K562 (cell line): ENCODE measurements at regions not wholly inside any gene's neighbourhood (a gene's known extent, or its start where the extent isn't known, plus 50 kb on each side); places are given as distances from the start of the nearest gene placed in this dataset.

ENCODE experiments used
- ATAC-seq: fragments of 200-7000 bp; cut with Tn5 transposase; 3 replicates; pipeline ENCODE4 v1.9.1; 2020; ENCODE audit warnings: moderate library complexity
- BruUV-seq: library from RNA; stranded (reverse); fragments of 400-500 nt; replicated peaks from 2 replicates; lab custom pipeline; 2021; lab: Mats Ljungman, UMichigan
- CTCF ChIA-PET: fragments of 300-600 bp; formaldehyde crosslinking; extraction: SDS; loops from one replicate; lab custom pipeline; 2021; ENCODE audit warnings: low intra/inter-chr PET ratio; lab: Yijun Ruan, JAX
- POLR2A ChIA-PET: fragments of 300-600, 350-650 bp; sonication (Branson Sonifier 250); formaldehyde crosslinking; extraction: SDS; loops from one replicate; lab custom pipeline; 2021; ENCODE audit warnings: antibody characterized with exemption, inconsistent platforms; lab: Yijun Ruan, JAX
- DNase-seq, 4 experiments: peaks; one replicate each; pipeline versions ENCODE4 v3.0.0 to v3.0.0-alpha.2; 2011 to 2018; ENCODE audit warnings: low spot score in 3 of 4, mixed read lengths in 3 of 4; ENCODE audit errors: extremely low read depth in 1 of 4
- FAIRE-seq: peaks from 2 replicates; lab custom pipeline; 2011; peaks lifted over from hg19 to GRCh38; lab: Jason Lieb, UNC
- H2AFZ ChIP-seq: 2 replicates; pipeline ENCODE4 v1.6.0; 2011; ENCODE audit warnings: low read depth, low read length, control low read depth, inconsistent platforms
- H3K27ac ChIP-seq: fragments of 200-600 bp; 3 replicates; pipeline ENCODE4 v1.8.0; 2011; ENCODE audit warnings: low read depth, mild to moderate bottlenecking, control low read depth, inconsistent platforms, low read length, moderate library complexity, mixed read lengths; ENCODE audit errors: extremely low read depth
- H3K27me3 ChIP-seq, 2 experiments: fragments of 300-600 bp in 1 of 2; 2 replicates in 1 of 2; 3 replicates in 1 of 2; pipeline versions ENCODE4 v1.6.0 to v1.8.0; 2011; ENCODE audit warnings: inconsistent platforms in 2 of 2, low read length in 2 of 2, mild to moderate bottlenecking in 1 of 2, mixed read lengths in 1 of 2, moderate library complexity in 1 of 2; ENCODE audit not compliant: control insufficient read depth in 2 of 2, insufficient read depth in 2 of 2
- H3K36me3 ChIP-seq: fragments of 300-600 bp; 3 replicates; pipeline ENCODE4 v1.8.0; 2011; ENCODE audit warnings: mild to moderate bottlenecking, low read length, inconsistent platforms; ENCODE audit not compliant: control insufficient read depth, insufficient read depth
- H3K4me1 ChIP-seq, 2 experiments: fragments of 200-600 bp in 1 of 2; replicated peaks in 1 of 2; 2 replicates in 1 of 2; 3 replicates in 1 of 2; pipeline versions ENCODE4 v1.5.1 to v1.8.0; 2011; ENCODE audit warnings: inconsistent platforms in 2 of 2, low read length in 2 of 2, mild to moderate bottlenecking in 1 of 2, mixed read lengths in 1 of 2, moderate library complexity in 1 of 2; ENCODE audit not compliant: control insufficient read depth in 2 of 2, insufficient read depth in 2 of 2
- H3K4me2 ChIP-seq: 2 replicates; pipeline ENCODE4 v1.6.1; 2011; ENCODE audit warnings: low read length, control low read depth, inconsistent platforms, mixed read lengths; ENCODE audit not compliant: insufficient read depth
- H3K4me3 ChIP-seq: fragments of 200-600 bp; sonication (generic), shearing (Covaris generic); 2 replicates; pipeline ENCODE4 v1.5.1; 2016; ENCODE audit warnings: control low read depth, inconsistent platforms
- H3K79me2 ChIP-seq: fragments of 200-600 bp; 3 replicates; pipeline ENCODE4 v1.8.0; 2011; ENCODE audit warnings: low read length, inconsistent platforms; ENCODE audit not compliant: control insufficient read depth, insufficient read depth
- H3K9ac ChIP-seq, 2 experiments: 2 replicates each; pipeline versions ENCODE4 v1.6.0 to v1.6.1; 2011; ENCODE audit warnings: low read depth in 2 of 2, low read length in 2 of 2, control low read depth in 1 of 2, inconsistent platforms in 1 of 2, mild to moderate bottlenecking in 1 of 2, mixed read lengths in 1 of 2; ENCODE audit not compliant: insufficient read depth in 1 of 2
- H3K9me1 ChIP-seq: one replicate; pipeline ENCODE4 v1.6.0; 2011; ENCODE audit warnings: inconsistent platforms, mild to moderate bottlenecking, low read length, moderate library complexity; ENCODE audit not compliant: control insufficient read depth, insufficient read depth
- H3K9me3 ChIP-seq: replicated peaks from 2 replicates; pipeline ENCODE4 v1.5.1; 2011; ENCODE audit warnings: low read depth, low read length, inconsistent platforms; ENCODE audit not compliant: control insufficient read depth, insufficient read depth
- H4K20me1 ChIP-seq: replicated peaks from 2 replicates; pipeline ENCODE4 v1.6.1; 2011; ENCODE audit warnings: low read length, inconsistent platforms, mixed read lengths; ENCODE audit not compliant: control insufficient read depth, insufficient read depth
- CREBBP ChIP-seq: IDR thresholded peaks from one replicate; pipeline ENCODE4 v1.6.1; 2012; ENCODE audit warnings: low read depth, mild to moderate bottlenecking, control low read depth, inconsistent platforms, low read length
- CTBP1 ChIP-seq: fragments of 450-650 bp; IDR thresholded peaks from 2 replicates; pipeline ENCODE4 v1.6.1; 2016; ENCODE audit warnings: borderline replicate concordance
- MECOM ChIP-seq: fragments of 250-450 bp; sonication (Bioruptor Pico); IDR thresholded peaks from 2 replicates; pipeline ENCODE4 v1.8.0; 2022; ENCODE audit warnings: inconsistent platforms
- POLR2B ChIP-seq: fragments of 450-650 bp; IDR thresholded peaks from 2 replicates; pipeline ENCODE4 v1.6.1; 2018; ENCODE audit warnings: low read depth; ENCODE audit not compliant: partially characterized antibody
- RBM22 ChIP-seq: fragments of 200-400 bp; formaldehyde crosslinking; IDR thresholded peaks from 2 replicates; pipeline ENCODE4 v1.6.1; 2018; ENCODE audit warnings: low read length, low read depth; ENCODE audit not compliant: poor library complexity, severe bottlenecking
- SMAD4 ChIP-seq: fragments of 250-450 bp; sonication (Bioruptor Pico); conservative IDR thresholded peaks from 2 replicates; pipeline ENCODE4 v1.8.0; 2021; ENCODE audit warnings: inconsistent platforms, mild to moderate bottlenecking, moderate library complexity
- SP1 ChIP-seq: sonication (generic); formaldehyde crosslinking; IDR thresholded peaks from 2 replicates; pipeline ENCODE4 v1.8.1; 2022; ENCODE audit warnings: mild to moderate bottlenecking, missing genetic modification reagents
- TAF9B ChIP-seq: fragments of 450-650 bp; IDR thresholded peaks from 2 replicates; pipeline ENCODE4 v1.6.1; 2018; ENCODE audit warnings: mild to moderate bottlenecking; ENCODE audit not compliant: partially characterized antibody
- TARDBP ChIP-seq: fragments of 450-650 bp; IDR thresholded peaks from 2 replicates; pipeline ENCODE4 v1.6.1; 2016
- TCF3 ChIP-seq: sonication (generic); formaldehyde crosslinking; IDR thresholded peaks from 2 replicates; pipeline ENCODE4 v1.4.0; 2020; ENCODE audit warnings: mild to moderate bottlenecking, missing genetic modification reagents
- ZNF384 ChIP-seq: IDR thresholded peaks from 2 replicates; pipeline ENCODE4 v1.6.1; 2012; ENCODE audit warnings: low read depth, low read length, improper control_type of control experiment
- ZNF507 ChIP-seq: conservative IDR thresholded peaks from 2 replicates; pipeline ENCODE4 v1.6.1; 2017; ENCODE audit warnings: missing genetic modification characterization, missing compliant biosample characterization
- WGBS: fragments of 100-300 bp; shearing (Covaris generic); methylation state at CpG from one replicate; pipeline ENCODE4 v1.1.6; 2016; ENCODE audit warnings: low coverage, mixed read lengths; ENCODE audit not compliant: insufficient coverage; ENCODE audit errors: missing lambda C conversion rate; 5-methylcytosine and 5-hydroxymethylcytosine counted together
- in situ Hi-C: fragments of 300-500 bp; cut with MboI; formaldehyde crosslinking; loops from 4 replicates; pipeline ENCODE4 v1.15.0; 2018; ENCODE audit warnings: inconsistent platforms, mixed read lengths
- intact Hi-C: fragments of 100-400 bp; cut with micrococcal nuclease; formaldehyde crosslinking; loops from 2 replicates; pipeline ENCODE4 v1.14.2; 2022
- TF ChIP-seq, protein P1 (sequence below): fragments of 450-650 bp; formaldehyde crosslinking; IDR thresholded peaks from 2 replicates; pipeline ENCODE4 v1.4.0; 2022; ENCODE audit warnings: mild to moderate bottlenecking, moderate library complexity
- TF ChIP-seq, protein P2 (sequence below): fragments of 200-400 bp; formaldehyde crosslinking; IDR thresholded peaks from 2 replicates; pipeline ENCODE4 v1.6.1; 2017; ENCODE audit warnings: mild to moderate bottlenecking, low read depth, low read length, moderate library complexity
- TF ChIP-seq, protein P3 (sequence below): fragments of 450-650 bp; formaldehyde crosslinking; IDR thresholded peaks from 2 replicates; pipeline ENCODE4 v1.4.0; 2022; ENCODE audit warnings: missing genetic modification characterization

DNA sequence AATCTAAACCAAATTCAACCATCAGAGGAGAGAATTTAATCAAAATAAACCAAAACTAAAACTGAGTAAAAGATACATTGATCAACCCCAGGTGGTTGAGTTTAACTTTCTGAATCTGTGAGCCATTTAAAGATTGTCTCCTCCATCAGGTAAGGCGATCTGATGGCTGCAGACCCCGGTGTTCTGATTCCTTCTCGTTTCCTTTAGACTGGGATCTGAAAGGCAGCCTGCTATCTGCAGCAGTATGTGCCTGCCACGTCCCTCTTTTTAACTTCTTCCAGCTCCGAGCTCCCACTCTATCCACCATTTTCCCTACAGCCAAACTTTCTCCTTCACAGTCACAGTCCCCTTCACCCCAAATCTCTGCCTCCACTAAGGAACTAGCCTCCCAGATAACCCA is 66.1 kb upstream of the ARHGAP32 start:
- in situ Hi-C loops, result no loop called here
- no peak for ATAC-seq
- H3K36me3 ChIP-seq, result no peaks in the 10 kb centered on the region
- H3K4me2 ChIP-seq, result no peak overlapping the region
- H3K4me1 ChIP-seq, result no peaks in the 10 kb centered on the region
- no peaks in the 10 kb centered on the region for H3K9me3 ChIP-seq
- no peak overlapping the region for H3K9ac ChIP-seq
- H2AFZ ChIP-seq, result no peak overlapping the region
- TF ChIP-seq, protein P1, sequence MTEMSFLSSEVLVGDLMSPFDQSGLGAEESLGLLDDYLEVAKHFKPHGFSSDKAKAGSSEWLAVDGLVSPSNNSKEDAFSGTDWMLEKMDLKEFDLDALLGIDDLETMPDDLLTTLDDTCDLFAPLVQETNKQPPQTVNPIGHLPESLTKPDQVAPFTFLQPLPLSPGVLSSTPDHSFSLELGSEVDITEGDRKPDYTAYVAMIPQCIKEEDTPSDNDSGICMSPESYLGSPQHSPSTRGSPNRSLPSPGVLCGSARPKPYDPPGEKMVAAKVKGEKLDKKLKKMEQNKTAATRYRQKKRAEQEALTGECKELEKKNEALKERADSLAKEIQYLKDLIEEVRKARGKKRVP, result no peak
- BruUV-seq, result no TSS peak
- H3K27ac ChIP-seq, result no peak overlapping the region
- FAIRE-seq, result no peak
- CTCF ChIA-PET, result no interaction called here
- no peaks in the 10 kb centered on the region for H3K9me1 ChIP-seq
- 0% methylated on average over 5 of the region's 5 CpGs for WGBS
- H3K4me3 ChIP-seq, result no peak overlapping the region
- no peak for DNase-seq
- no peaks in the 10 kb centered on the region for H4K20me1 ChIP-seq
- POLR2A ChIA-PET, result no interaction called here
- intact Hi-C loops, result no loop called here
- no peaks in the 10 kb centered on the region for H3K27me3 ChIP-seq
- H3K79me2 ChIP-seq, result no peaks in the 10 kb centered on the region

DNA sequence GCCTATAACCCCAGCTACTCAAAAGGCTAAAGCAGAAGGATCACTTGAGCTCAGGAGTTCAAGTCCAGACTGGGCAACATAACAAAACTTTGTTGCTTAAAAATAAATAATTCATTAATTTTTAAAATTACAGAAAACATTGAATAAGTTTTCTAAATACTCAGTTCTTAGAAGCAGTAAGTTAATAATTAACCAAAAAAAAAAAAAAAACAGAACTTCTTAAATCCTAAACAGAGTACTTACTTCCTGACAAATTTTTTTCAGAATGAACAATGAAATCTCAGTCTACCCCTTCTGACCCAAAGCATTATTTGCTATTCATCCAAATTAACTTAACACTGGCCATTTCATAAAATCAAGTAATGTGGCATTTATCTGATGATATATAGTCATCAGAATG is 65.4 kb upstream of the ARHGAP32 start:
- no peaks in the 10 kb centered on the region for H3K36me3 ChIP-seq
- no peaks in the 10 kb centered on the region for H3K27me3 ChIP-seq
- FAIRE-seq (no peak), DNase-seq (no peak), ATAC-seq (no peak)
- H3K4me2 ChIP-seq, result no peak overlapping the region
- no peak overlapping the region for H3K27ac ChIP-seq
- H3K9me3 ChIP-seq, result no peaks in the 10 kb centered on the region
- ChIA-PET CTCF (no interaction called here), POLR2A (no interaction called here)
- H3K9ac ChIP-seq, result no peak overlapping the region
- BruUV-seq, result no TSS peak
- intact Hi-C loops, result no loop called here
- H3K4me1 ChIP-seq, result no peaks in the 10 kb centered on the region
- no peak overlapping the region for H2AFZ ChIP-seq
- H3K79me2 ChIP-seq, result no peaks in the 10 kb centered on the region
- no peaks in the 10 kb centered on the region for H3K9me1 ChIP-seq
- H3K4me3 ChIP-seq, result no peak overlapping the region
- in situ Hi-C loops, result no loop called here
- H4K20me1 ChIP-seq, result no peaks in the 10 kb centered on the region
- no peak for TF ChIP-seq TAF9B
- no peak for TF ChIP-seq ZNF384
- TF ChIP-seq CTBP1, result no peak
- TF ChIP-seq MECOM (CRISPR knock-in tag), result no peak
- TF ChIP-seq TCF3 (CRISPR knock-in tag), result no peak
- TF ChIP-seq, protein P2, sequence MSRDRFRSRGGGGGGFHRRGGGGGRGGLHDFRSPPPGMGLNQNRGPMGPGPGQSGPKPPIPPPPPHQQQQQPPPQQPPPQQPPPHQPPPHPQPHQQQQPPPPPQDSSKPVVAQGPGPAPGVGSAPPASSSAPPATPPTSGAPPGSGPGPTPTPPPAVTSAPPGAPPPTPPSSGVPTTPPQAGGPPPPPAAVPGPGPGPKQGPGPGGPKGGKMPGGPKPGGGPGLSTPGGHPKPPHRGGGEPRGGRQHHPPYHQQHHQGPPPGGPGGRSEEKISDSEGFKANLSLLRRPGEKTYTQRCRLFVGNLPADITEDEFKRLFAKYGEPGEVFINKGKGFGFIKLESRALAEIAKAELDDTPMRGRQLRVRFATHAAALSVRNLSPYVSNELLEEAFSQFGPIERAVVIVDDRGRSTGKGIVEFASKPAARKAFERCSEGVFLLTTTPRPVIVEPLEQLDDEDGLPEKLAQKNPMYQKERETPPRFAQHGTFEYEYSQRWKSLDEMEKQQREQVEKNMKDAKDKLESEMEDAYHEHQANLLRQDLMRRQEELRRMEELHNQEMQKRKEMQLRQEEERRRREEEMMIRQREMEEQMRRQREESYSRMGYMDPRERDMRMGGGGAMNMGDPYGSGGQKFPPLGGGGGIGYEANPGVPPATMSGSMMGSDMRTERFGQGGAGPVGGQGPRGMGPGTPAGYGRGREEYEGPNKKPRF, result no peak
- no peak for TF ChIP-seq TARDBP
- TF ChIP-seq, protein P3, sequence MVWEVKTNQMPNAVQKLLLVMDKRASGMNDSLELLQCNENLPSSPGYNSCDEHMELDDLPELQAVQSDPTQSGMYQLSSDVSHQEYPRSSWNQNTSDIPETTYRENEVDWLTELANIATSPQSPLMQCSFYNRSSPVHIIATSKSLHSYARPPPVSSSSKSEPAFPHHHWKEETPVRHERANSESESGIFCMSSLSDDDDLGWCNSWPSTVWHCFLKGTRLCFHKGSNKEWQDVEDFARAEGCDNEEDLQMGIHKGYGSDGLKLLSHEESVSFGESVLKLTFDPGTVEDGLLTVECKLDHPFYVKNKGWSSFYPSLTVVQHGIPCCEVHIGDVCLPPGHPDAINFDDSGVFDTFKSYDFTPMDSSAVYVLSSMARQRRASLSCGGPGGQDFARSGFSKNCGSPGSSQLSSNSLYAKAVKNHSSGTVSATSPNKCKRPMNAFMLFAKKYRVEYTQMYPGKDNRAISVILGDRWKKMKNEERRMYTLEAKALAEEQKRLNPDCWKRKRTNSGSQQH (CRISPR knock-in tag), result no peak
- no peak for TF ChIP-seq RBM22
- no peak for TF ChIP-seq SP1 (CRISPR knock-in tag)
- no peak for TF ChIP-seq SMAD4 (CRISPR knock-in tag)
- TF ChIP-seq CREBBP, result no peak
- TF ChIP-seq ZNF507 (tag), result no peak
- no peak for TF ChIP-seq POLR2B
